Activated CD8-positive, alpha-beta T cell treated with anti-CD3 and anti-CD28 coated beads, Interleukin-2, amount 10 ng/mL, durations not matched to agents 7 days and 5 days (primary cell): ENCODE measurements at regions not wholly inside any gene's neighbourhood (a gene's known extent, or its start where the extent isn't known, plus 50 kb on each side); places are given as distances from the start of the nearest gene placed in this dataset.

Experiments used
- ATAC-seq: fragments of 150-1000 bp; cut with Tn5 transposase; one replicate; pipeline ENCODE4 v1.10.0; 2021; ENCODE audit warnings: moderate library complexity
- CTCF ChIA-PET: fragments of 350-600 bp; sonication (Branson Sonifier 250); formaldehyde crosslinking; loops from one replicate; lab custom pipeline; 2021; ENCODE audit warnings: antibody characterized with exemption; lab: Charles Lee
- POLR2A ChIA-PET: fragments of 350-600 bp; sonication (Branson Sonifier 250); formaldehyde crosslinking; loops from one replicate; lab custom pipeline; 2021; ENCODE audit warnings: antibody characterized with exemption; lab: Charles Lee
- DNase-seq: peaks from one replicate; pipeline ENCODE4 v3.0.0-alpha.2; 2020
- H3K27ac Mint-ChIP-seq: one replicate; pipeline ENCODE4 v1.8.0; 2021; ENCODE audit warnings: mild to moderate bottlenecking, mixed read lengths
- H3K27me3 Mint-ChIP-seq: one replicate; pipeline ENCODE4 v1.8.0; 2021; ENCODE audit warnings: low read depth, mixed read lengths
- H3K36me3 Mint-ChIP-seq: one replicate; pipeline ENCODE4 v1.8.0; 2021; ENCODE audit warnings: low read depth, mixed read lengths
- H3K4me1 Mint-ChIP-seq: one replicate; pipeline ENCODE4 v1.8.0; 2021; ENCODE audit warnings: low read depth, mixed read lengths
- H3K4me3 Mint-ChIP-seq: one replicate; pipeline ENCODE4 v1.8.0; 2021; ENCODE audit warnings: mild to moderate bottlenecking, mixed read lengths
- H3K9me3 Mint-ChIP-seq: one replicate; pipeline ENCODE4 v1.8.0; 2022; ENCODE audit warnings: mixed read lengths; ENCODE audit not compliant: insufficient read depth

DNA sequence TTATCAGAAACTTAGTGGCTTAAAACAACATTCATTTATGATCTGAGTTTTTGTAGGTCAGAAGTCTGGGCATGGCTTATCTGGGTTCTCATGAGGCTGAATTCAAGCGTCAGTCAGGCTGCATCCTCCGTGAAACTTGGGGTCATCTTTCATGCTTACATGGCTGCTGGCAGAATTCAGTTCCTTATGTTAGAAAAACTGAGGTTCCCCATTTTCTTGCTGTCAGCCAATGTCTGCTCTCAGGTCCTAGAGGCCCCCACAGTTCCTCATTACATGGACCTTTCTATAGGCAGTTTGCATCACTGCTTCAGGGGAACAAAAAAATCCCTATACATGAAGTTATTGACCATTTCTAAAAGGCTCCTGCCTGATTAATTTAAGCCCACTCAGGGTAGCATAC, 83.8 kb upstream of the NMUR2 start:
- Mint-ChIP-seq H3K4me3 (no peak overlapping the region), H3K27ac (no peak overlapping the region), H3K9me3 (no peaks in the 10 kb centered on the region), H3K4me1 (no peaks in the 10 kb centered on the region), H3K36me3 (no peaks in the 10 kb centered on the region), H3K27me3 (no peaks in the 10 kb centered on the region)
- DNase-seq: no peak
- CTCF ChIA-PET: no interaction called here
- POLR2A ChIA-PET: no interaction called here
- ATAC-seq: no peak

- H3K27ac Mint-ChIP-seq: no peak overlapping the region
- ATAC-seq: no peak
- no peaks in the 10 kb centered on the region for H3K36me3 Mint-ChIP-seq
- CTCF ChIA-PET: no interaction called here
- no peaks in the 10 kb centered on the region for H3K4me1 Mint-ChIP-seq
- no peak overlapping the region for H3K4me3 Mint-ChIP-seq
- peaks cover 4% of the 10 kb centered on the region for H3K27me3 Mint-ChIP-seq
- no peak for DNase-seq
- POLR2A ChIA-PET: no interaction called here
- H3K9me3 Mint-ChIP-seq: no peaks in the 10 kb centered on the region
Observed at GRCh38 chr5:152499814-152500535, 94.9 kb upstream of the NMUR2 start.

- DNase-seq (no peak), ATAC-seq (no peak)
- H3K4me1 Mint-ChIP-seq: no peaks in the 10 kb centered on the region
- no peak overlapping the region for H3K27ac Mint-ChIP-seq
- no peaks in the 10 kb centered on the region for H3K36me3 Mint-ChIP-seq
- ChIA-PET POLR2A (no interaction called here), CTCF (no interaction called here)
- H3K27me3 Mint-ChIP-seq: peaks cover 4% of the 10 kb centered on the region
- no peaks in the 10 kb centered on the region for H3K9me3 Mint-ChIP-seq
- H3K4me3 Mint-ChIP-seq: no peak overlapping the region
Observed at GRCh38 chr5:152501294-152501693, 96.2 kb upstream of the NMUR2 start.

GRCh38 chr5:152503206-152503605, 98.1 kb upstream of the NMUR2 start:
- POLR2A ChIA-PET: no interaction called here
- Mint-ChIP-seq H3K4me1 (no peaks in the 10 kb centered on the region), H3K36me3 (no peaks in the 10 kb centered on the region), H3K4me3 (no peak overlapping the region), H3K27me3 (peaks cover 5% of the 10 kb centered on the region), H3K9me3 (no peaks in the 10 kb centered on the region), H3K27ac (no peak overlapping the region)
- CTCF ChIA-PET: no interaction called here
- ATAC-seq (no peak), DNase-seq (no peak)

GRCh38 chr5:152505442-152506042, 100.5 kb upstream of the NMUR2 start:
- H3K27me3 Mint-ChIP-seq: peaks cover 15% of the 10 kb centered on the region
- ChIA-PET CTCF (interaction anchor here (0.7 to 2.3 kb wide), 6 partner anchors 8 to 699 kb away, joined by 3 to 9 read pairs (median 5); no protein-coding TSS in a partner anchor), POLR2A (no interaction called here)
- no peaks in the 10 kb centered on the region for H3K4me1 Mint-ChIP-seq
- no peaks in the 10 kb centered on the region for H3K9me3 Mint-ChIP-seq
- no peaks in the 10 kb centered on the region for H3K36me3 Mint-ChIP-seq
- peak; percentile 71 for ATAC-seq
- DNase-seq: peak; percentile 61
- no peak overlapping the region for H3K4me3 Mint-ChIP-seq
- no peak overlapping the region for H3K27ac Mint-ChIP-seq

- ChIA-PET POLR2A (no interaction called here), CTCF (no interaction called here)
- no peaks in the 10 kb centered on the region for H3K4me1 Mint-ChIP-seq
- DNase-seq (no peak), ATAC-seq (no peak)
- no peaks in the 10 kb centered on the region for H3K36me3 Mint-ChIP-seq
- no peak overlapping the region for H3K4me3 Mint-ChIP-seq
- H3K9me3 Mint-ChIP-seq: no peaks in the 10 kb centered on the region
- H3K27ac Mint-ChIP-seq: no peak overlapping the region
- H3K27me3 Mint-ChIP-seq: peaks cover 15% of the 10 kb centered on the region
Observed at GRCh38 chr5:152511120-152511519, 106.0 kb upstream of the NMUR2 start.

DNA sequence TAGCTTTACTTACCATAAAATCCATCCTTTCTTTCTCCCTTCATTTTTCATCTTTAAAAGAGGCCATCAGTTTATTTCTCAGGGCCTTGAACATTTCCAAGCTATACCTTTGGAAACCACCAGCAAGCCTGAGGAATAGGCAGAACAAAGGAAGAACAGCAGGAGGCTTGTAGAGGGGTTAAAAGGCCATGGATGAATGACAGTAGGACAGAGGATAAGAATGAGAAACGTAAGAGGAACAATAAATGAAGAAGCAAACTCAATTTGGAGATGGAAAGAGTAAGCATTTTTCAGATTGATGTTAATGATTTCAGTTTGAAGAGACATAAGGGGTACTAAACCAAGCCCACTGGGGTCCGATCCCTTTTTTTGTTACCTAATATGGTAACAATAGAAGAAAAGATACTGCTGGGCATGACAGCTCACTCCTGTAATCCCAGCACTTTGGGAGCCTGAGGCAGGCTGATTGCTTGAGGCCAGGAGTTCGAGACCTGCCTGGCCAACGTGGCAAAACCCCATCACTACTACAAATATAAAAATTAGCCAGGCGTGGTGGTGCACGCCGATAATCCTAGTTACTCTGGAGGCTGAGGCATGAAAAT, 106.6 kb upstream of the NMUR2 start:
- CTCF ChIA-PET: no interaction called here
- no peaks in the 10 kb centered on the region for H3K36me3 Mint-ChIP-seq

DNA sequence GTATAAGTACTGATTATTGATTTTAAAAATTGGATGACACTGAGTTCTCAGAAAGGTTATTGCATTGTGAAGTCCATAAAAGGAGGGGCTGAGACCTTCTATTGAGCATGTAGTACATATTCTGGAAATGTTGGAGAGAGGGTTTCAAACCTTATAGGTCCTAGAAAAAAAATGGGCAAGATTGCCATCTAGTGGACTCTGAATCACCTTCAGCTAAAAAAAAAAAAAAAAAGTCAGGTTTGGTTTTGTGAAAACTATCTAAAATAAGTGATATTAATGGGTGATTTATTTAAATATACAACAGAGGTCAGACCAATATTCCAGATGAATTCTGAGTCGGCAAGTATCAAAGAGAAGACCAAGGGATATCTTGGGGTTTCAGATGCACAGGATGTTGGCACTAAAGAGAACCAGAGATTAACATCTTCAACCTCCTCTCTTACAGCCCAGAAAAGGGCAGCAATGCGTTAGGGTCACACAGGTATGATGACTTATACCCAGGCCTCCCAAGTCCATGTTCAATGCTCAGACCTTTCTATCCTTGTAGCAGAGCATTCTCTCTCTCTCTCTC, 109.8 kb upstream of the NMUR2 start:
- Mint-ChIP-seq H3K27ac (no peak overlapping the region), H3K27me3 (peaks cover 15% of the 10 kb centered on the region), H3K4me1 (no peaks in the 10 kb centered on the region), H3K4me3 (no peak overlapping the region), H3K9me3 (no peaks in the 10 kb centered on the region), H3K36me3 (no peaks in the 10 kb centered on the region)
- ChIA-PET CTCF (interaction anchor here (1.0 to 2.1 kb wide), 8 partner anchors 9 to 689 kb away, joined by 3 to 9 read pairs (median 5); no protein-coding TSS in a partner anchor), POLR2A (no interaction called here)
- ATAC-seq: no peak
- no peak for DNase-seq

More for the DNA sequence above, 106.6 kb upstream of the NMUR2 start:
- Mint-ChIP-seq H3K27me3 (peaks cover 17% of the 10 kb centered on the region), H3K4me1 (no peaks in the 10 kb centered on the region), H3K27ac (no peak overlapping the region), H3K9me3 (no peaks in the 10 kb centered on the region), H3K4me3 (no peak overlapping the region)
- no peak for ATAC-seq
- POLR2A ChIA-PET: no interaction called here
- no peak for DNase-seq

- H3K36me3 Mint-ChIP-seq: peaks cover 8% of the 10 kb centered on the region
- CTCF ChIA-PET: interaction anchor here (0.8 kb wide), 1 partner anchor 9 kb away, joined by 3 read pairs; no protein-coding TSS in a partner anchor
- peaks cover 19% of the 10 kb centered on the region for H3K4me1 Mint-ChIP-seq
- no peak overlapping the region for H3K27ac Mint-ChIP-seq
- DNase-seq: no peak
- POLR2A ChIA-PET: no interaction called here
- ATAC-seq: no peak
- H3K4me3 Mint-ChIP-seq: no peak overlapping the region
- H3K27me3 Mint-ChIP-seq: peaks cover 16% of the 10 kb centered on the region
- no peaks in the 10 kb centered on the region for H3K9me3 Mint-ChIP-seq
Observed at GRCh38 chr5:152523964-152524363, 118.9 kb upstream of the NMUR2 start.

DNA sequence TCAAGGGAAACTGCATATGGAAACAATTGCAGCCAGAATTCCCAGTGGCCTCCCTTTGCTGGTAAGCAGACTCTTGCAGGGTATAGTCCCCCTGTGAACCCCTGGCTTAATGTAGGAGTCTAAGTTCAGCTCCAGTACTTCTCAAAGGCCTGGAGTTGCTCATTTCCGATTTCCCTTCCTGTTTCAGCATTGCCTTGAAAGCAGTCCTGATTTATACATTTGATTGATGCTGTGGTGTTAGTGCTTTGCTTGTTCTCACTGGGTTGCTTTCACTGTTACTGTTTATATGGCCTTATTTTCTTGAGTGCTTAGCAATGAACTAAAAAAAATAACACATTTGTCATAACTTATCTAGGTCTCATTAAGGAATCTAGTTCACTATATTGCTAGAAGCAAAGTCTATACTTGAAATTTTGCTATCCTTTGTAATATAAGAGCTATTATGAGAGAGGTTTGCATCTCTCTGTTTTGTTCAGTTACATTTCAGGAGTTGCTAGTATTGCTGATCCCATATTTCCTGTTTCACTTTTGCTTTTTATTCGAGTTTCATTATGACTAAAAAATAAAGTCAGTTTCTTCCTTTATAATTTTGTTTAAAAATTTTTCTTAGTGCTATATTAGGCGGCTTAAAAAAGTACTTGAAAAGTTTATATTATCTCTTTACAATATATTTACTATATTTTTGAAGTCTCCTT, 122.4 kb upstream of the NMUR2 start:
- ChIA-PET POLR2A (no interaction called here), CTCF (interaction anchor here (1.6 to 2.9 kb wide), 2 partner anchors 13 to 1437 kb away, joined by 4 to 8 read pairs; no protein-coding TSS in a partner anchor)
- DNase-seq: no peak
- Mint-ChIP-seq H3K36me3 (peaks cover 8% of the 10 kb centered on the region), H3K27ac (peak overlapping the region; percentile 82), H3K9me3 (no peaks in the 10 kb centered on the region), H3K4me1 (peaks cover 19% of the 10 kb centered on the region), H3K27me3 (peaks cover 20% of the 10 kb centered on the region), H3K4me3 (no peak overlapping the region)
- ATAC-seq: peak; percentile 79

DNA sequence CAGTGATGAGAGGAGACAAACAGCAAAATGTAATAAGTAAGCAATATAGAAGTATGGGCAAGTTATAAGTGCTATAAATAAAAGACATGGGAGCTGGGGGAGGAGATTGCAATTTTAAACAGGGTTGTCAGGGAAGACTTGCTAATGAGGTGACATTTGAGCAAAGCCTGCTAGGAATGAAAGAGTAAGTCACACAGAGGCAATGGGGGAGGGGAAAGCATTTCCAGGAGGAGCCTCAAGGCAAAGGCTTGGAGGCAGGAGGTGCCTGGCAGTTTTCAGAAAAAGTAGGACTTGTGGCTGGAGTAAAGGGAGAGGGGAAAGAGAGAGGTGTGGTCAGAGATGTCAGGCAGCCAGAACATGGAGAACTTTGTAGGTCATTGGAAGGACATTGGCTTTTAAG, 124.4 kb upstream of the NMUR2 start:
- POLR2A ChIA-PET: no interaction called here
- H3K4me1 Mint-ChIP-seq: peaks cover 19% of the 10 kb centered on the region
- DNase-seq (no peak), ATAC-seq (no peak)
- peaks cover 8% of the 10 kb centered on the region for H3K36me3 Mint-ChIP-seq
- H3K27ac Mint-ChIP-seq: no peak overlapping the region
- peaks cover 14% of the 10 kb centered on the region for H3K27me3 Mint-ChIP-seq
- no peaks in the 10 kb centered on the region for H3K9me3 Mint-ChIP-seq
- no peak overlapping the region for H3K4me3 Mint-ChIP-seq
- CTCF ChIA-PET: no interaction called here
